Fibroblast of villous mesenchyme (primary cell): ENCODE measurements at regions not wholly inside any gene's neighbourhood (a gene's known extent, or its start where the extent isn't known, plus 50 kb on each side); places are given as distances from the start of the nearest gene placed in this dataset.

Experiments used
- DNase-seq: peaks from one replicate; pipeline ENCODE4 v3.0.0-alpha.2; 2010; ENCODE audit warnings: low read depth
- H3K4me3 ChIP-seq: 2 replicates; pipeline ENCODE4 v1.5.1; 2011; ENCODE audit warnings: low read depth, mild to moderate bottlenecking, low read length
- TF ChIP-seq, protein P1 (sequence below): IDR thresholded peaks from 2 replicates; pipeline ENCODE4 v1.5.1; 2012; ENCODE audit warnings: low read depth, mild to moderate bottlenecking, low read length; ENCODE audit not compliant: insufficient read depth

DNA sequence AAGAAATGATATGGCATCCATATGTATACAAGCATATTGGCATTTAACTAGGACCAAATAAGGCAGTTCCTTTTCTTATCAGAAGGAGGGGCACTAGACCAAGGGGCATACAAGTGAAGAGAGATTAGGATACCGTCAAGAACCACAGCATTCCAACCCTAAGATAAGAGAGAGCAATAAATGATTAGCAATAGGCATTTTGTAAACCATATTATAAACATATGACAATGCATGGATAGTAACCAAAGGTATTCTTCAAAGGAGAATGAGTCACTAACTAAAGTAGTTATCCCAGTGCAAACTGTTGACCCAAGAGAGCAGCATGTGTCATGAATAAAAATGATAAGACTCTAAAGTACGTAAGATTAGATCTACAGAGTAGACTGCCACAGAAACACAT, 500.9 kb upstream of the HTR2A start:
- TF ChIP-seq, protein P1, sequence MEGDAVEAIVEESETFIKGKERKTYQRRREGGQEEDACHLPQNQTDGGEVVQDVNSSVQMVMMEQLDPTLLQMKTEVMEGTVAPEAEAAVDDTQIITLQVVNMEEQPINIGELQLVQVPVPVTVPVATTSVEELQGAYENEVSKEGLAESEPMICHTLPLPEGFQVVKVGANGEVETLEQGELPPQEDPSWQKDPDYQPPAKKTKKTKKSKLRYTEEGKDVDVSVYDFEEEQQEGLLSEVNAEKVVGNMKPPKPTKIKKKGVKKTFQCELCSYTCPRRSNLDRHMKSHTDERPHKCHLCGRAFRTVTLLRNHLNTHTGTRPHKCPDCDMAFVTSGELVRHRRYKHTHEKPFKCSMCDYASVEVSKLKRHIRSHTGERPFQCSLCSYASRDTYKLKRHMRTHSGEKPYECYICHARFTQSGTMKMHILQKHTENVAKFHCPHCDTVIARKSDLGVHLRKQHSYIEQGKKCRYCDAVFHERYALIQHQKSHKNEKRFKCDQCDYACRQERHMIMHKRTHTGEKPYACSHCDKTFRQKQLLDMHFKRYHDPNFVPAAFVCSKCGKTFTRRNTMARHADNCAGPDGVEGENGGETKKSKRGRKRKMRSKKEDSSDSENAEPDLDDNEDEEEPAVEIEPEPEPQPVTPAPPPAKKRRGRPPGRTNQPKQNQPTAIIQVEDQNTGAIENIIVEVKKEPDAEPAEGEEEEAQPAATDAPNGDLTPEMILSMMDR, result no peak
- no peak overlapping the region for H3K4me3 ChIP-seq
- peak; percentile 64 for DNase-seq

DNA sequence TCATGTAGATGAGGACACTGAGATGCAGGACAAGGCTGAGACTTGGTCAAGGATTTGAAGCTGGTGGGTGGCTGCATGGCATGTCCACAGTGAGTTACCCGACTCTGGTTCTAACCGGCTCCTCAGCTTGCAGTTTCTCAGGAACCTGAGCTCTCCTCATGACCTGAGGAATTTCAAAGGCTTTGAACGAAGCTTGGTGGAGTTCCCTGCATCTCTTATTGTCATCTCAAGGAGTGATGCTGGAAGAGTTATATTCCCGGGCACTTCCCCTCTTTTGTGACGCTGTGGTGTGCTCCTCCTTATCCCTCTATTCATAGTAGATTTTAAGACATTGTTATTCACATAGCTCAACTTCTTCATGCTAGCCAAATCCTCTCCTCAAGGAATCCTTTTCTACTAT, 500.1 kb upstream of the HTR2A start:
- TF ChIP-seq, protein P1, result no peak
- no peak overlapping the region for H3K4me3 ChIP-seq
- DNase-seq, result no peak

DNA sequence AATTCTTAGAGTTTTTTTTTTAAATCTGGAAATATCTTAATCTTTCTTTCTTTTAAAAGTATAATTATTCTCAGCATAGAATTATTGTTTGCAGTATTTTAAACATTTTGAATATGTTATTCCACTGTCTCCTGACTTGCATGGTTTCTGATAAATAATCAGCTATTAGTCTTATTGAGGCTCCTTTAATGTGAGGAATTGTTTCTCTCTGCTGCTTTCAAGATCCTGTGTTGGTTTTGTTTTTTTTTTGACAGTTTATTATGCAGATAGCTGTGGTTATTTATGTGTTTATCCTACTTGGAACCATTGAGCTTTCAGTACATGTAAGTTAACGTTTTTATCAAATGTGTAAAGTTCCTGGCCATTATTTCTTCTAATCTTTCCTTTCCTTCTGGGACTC, 477.9 kb upstream of the HTR2A start:
- no peak overlapping the region for H3K4me3 ChIP-seq
- DNase-seq, result no peak
- TF ChIP-seq, protein P1, result no peak

DNA sequence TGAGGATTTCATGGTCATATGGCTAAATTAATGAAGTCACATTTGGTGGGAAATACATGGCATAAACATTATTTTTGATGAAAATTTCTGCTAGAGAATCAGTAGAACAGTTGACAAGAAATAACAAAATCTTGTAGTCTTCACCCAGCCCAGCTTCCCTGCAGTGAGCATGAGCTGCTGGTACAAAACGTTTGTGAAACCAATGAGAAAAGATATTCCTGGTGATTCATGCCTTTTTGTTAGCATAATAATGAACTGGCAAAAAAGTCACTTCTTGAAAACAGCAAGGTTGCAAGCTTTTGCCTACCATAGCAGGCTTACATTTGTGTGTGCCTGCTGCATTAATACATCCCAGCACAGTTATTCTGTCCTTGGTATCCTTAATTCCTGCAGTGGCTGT, 475.9 kb upstream of the HTR2A start:
- H3K4me3 ChIP-seq, result no peak overlapping the region
- DNase-seq, result no peak
- TF ChIP-seq, protein P1, result no peak

DNA sequence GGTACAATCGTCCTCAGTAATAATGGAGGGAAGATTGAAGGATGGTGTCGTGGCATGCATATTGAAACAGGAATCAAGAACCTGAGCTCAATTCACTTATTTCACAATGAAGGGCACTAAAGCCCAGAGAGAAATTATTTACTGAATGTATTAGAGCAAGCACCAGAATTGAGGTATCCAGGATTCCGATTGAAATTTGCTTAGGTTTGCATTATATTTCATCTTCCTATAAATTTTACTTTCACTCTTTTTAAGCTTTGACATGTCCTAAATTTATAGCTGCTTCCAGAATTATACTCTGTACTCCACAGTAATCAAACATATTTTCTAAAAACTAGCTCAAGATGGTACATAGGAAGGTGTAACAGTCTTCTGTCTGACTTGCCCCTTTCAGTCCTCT, 454.9 kb upstream of the HTR2A start:
- no peak for DNase-seq
- no peak overlapping the region for H3K4me3 ChIP-seq
- TF ChIP-seq, protein P1, result no peak

DNA sequence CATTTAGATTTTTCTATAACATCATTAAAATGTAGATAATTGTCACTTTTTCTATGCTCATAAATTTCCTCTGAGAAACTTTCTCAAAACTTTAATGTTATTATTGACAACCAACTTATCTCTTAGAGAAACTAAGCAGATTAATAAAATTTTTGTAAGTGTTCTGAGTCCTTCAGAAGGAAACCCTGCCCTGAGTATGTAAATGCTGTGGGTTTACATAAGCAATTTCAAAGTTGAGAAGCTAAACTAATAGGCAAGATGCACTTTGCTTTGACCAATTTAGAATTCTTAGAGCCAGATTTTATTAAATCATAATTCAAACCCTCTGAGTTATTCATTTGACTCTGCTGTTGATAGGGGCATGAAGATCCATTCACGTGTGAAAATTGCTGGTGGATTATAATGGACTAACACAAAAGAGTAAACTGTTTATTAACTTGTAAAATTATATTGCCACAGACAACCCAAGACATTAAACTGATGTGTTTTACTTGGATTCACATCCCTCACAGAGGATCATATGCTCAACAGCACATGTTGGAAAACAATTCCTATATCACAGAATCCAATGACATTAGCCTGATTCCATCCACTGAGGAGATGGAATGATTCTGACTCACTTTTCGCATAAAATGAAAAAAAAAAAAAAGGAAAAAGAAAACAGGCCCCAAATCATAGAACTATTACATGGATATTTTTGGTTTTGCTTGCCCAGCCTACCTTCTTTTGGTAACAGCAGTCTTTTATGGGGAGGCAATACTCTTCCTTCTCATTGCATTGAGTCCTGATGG, 453.7 kb upstream of the HTR2A start:
- DNase-seq, result no peak
- no peak overlapping the region for H3K4me3 ChIP-seq
- TF ChIP-seq, protein P1, result no peak

DNA sequence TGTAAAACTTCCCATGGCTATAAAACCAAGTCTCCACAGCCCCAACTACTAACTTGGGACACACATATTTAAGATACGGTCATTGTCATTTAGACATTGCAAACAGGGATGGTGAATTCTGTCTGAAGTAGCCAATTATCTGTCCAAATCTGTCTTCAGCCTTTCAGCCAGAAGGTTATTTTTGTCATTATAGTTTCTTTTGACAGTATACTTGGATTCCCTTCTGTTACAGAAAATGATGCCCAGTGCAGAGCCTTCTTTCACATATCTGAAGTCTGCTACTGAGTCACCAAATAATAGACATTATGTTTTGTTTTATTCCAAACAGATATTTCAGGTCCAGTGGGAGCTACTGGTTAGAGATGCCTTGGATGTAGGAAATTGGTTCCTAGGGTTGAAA, 452.4 kb upstream of the HTR2A start:
- TF ChIP-seq, protein P1, result no peak
- H3K4me3 ChIP-seq, result no peak overlapping the region
- DNase-seq, result no peak
